HEK293 (cell line): ENCODE measurements at regions not wholly inside any gene's neighbourhood (a gene's known extent, or its start where the extent isn't known, plus 50 kb on each side); places are given as distances from the start of the nearest gene placed in this dataset.
"Not testable (repeated sequence)": the region's sequence is repeated elsewhere in the genome, so short reads cannot be mapped to it uniquely, and the experiment has no call there.

Experiments used
- CTCF ChIA-PET: fragments of 350-600 bp; formaldehyde crosslinking; extraction: SDS; loops from one replicate; lab custom pipeline; 2021; ENCODE audit warnings: antibody characterized with exemption; lab: Yijun Ruan, JAX
- POLR2A ChIA-PET: fragments of 300-600 bp; formaldehyde crosslinking; extraction: SDS; loops from one replicate; lab custom pipeline; 2020; ENCODE audit warnings: antibody characterized with exemption, inconsistent platforms; lab: Yijun Ruan, JAX
- H3K27ac ChIP-seq: fragments of 200-500 bp; sonication (Bioruptor generic); 2 replicates; pipeline ENCODE4 v1.5.1; 2014; ENCODE audit warnings: low read depth, low read length, control low read depth, inconsistent platforms; ENCODE audit errors: extremely low read depth
- H3K36me3 ChIP-seq, 2 experiments: fragments of 200-500 bp in 1 of 2; sonication (Bioruptor generic) in 1 of 2; 1 replicate in 1 of 2; 2 replicates in 1 of 2; pipeline ENCODE4 v1.5.1; 2014 to 2017; ENCODE audit warnings: inconsistent platforms in 2 of 2, low read length in 2 of 2; ENCODE audit not compliant: control insufficient read depth in 2 of 2, insufficient read depth in 1 of 2
- H3K4me1 ChIP-seq: fragments of 200-500 bp; sonication (Bioruptor generic); 2 replicates; pipeline ENCODE4 v1.5.1; 2014; ENCODE audit warnings: mild to moderate bottlenecking, low read length, inconsistent platforms; ENCODE audit not compliant: control insufficient read depth, insufficient read depth
- H3K4me3 ChIP-seq: 2 replicates; pipeline ENCODE4 v1.5.1; 2011; ENCODE audit warnings: low read depth, mild to moderate bottlenecking, control low read depth, low read length, moderate library complexity
- H3K9me3 ChIP-seq: fragments of 200-500 bp; sonication (Bioruptor generic); 2 replicates; pipeline ENCODE4 v1.5.1; 2014; ENCODE audit warnings: low read depth, low read length, inconsistent platforms; ENCODE audit not compliant: control insufficient read depth, insufficient read depth
- BCL6B ChIP-seq: fragments of 450-650 bp; formaldehyde crosslinking; IDR thresholded peaks from 2 replicates; pipeline ENCODE4 v1.5.1; 2017; ENCODE audit warnings: missing biosample characterization, missing genetic modification characterization
- GFI1B ChIP-seq: fragments of 450-650 bp; formaldehyde crosslinking; IDR thresholded peaks from 2 replicates; pipeline ENCODE4 v1.5.1; 2016; ENCODE audit warnings: missing biosample characterization, missing genetic modification characterization
- GLI4 ChIP-seq: fragments of 450-650 bp; formaldehyde crosslinking; IDR thresholded peaks from 2 replicates; pipeline ENCODE4 v1.5.1; 2016; ENCODE audit warnings: missing biosample characterization, missing genetic modification characterization
- IKZF3 ChIP-seq: fragments of 450-650 bp; IDR thresholded peaks from 2 replicates; pipeline ENCODE4 v1.5.0; 2018; ENCODE audit warnings: missing biosample characterization, mild to moderate bottlenecking, missing genetic modification characterization, moderate library complexity
- KLF7 ChIP-seq: fragments of 450-650 bp; formaldehyde crosslinking; IDR thresholded peaks from 2 replicates; pipeline ENCODE4 v1.5.1; 2016; ENCODE audit warnings: missing biosample characterization, missing genetic modification characterization, borderline replicate concordance
- PBX3 ChIP-seq: sonication (generic); formaldehyde crosslinking; IDR thresholded peaks from 2 replicates; pipeline ENCODE4 v1.8.1; 2022; ENCODE audit warnings: mild to moderate bottlenecking, moderate library complexity, missing genetic modification reagents
- ZBTB1 ChIP-seq: fragments of 450-650 bp; formaldehyde crosslinking; IDR thresholded peaks from 2 replicates; pipeline ENCODE4 v1.5.1; 2016; ENCODE audit warnings: missing biosample characterization, missing genetic modification characterization
- ZNF174 ChIP-seq: fragments of 450-650 bp; formaldehyde crosslinking; IDR thresholded peaks from 2 replicates; pipeline ENCODE4 v1.5.0; 2017; ENCODE audit warnings: missing biosample characterization, mild to moderate bottlenecking, missing genetic modification characterization
- ZNF266 ChIP-seq: fragments of 450-650 bp; formaldehyde crosslinking; IDR thresholded peaks from 2 replicates; pipeline ENCODE4 v1.5.1; 2016; ENCODE audit warnings: missing biosample characterization, missing genetic modification characterization, low read depth
- ZNF280D ChIP-seq: fragments of 450-650 bp; formaldehyde crosslinking; IDR thresholded peaks from 2 replicates; pipeline ENCODE4 v1.5.1; 2016; ENCODE audit warnings: missing biosample characterization, missing genetic modification characterization
- ZNF560 ChIP-seq: fragments of 450-650 bp; formaldehyde crosslinking; IDR thresholded peaks from 2 replicates; pipeline ENCODE4 v1.5.1; 2017; ENCODE audit warnings: missing biosample characterization, missing genetic modification characterization, borderline replicate concordance
- ZNF600 ChIP-seq: fragments of 450-650 bp; formaldehyde crosslinking; IDR thresholded peaks from 2 replicates; pipeline ENCODE4 v1.5.1; 2016; ENCODE audit warnings: missing biosample characterization, missing genetic modification characterization

GRCh38 chr5:34460496-34460895 is 195.6 kb upstream of the RAI14 start:
- Histone ChIP-seq H3K36me3 (no peaks in the 10 kb centered on the region), H3K4me3 (no peak overlapping the region), H3K4me1 (no peaks in the 10 kb centered on the region), H3K27ac (no peak overlapping the region), H3K9me3 (no peaks in the 10 kb centered on the region)
- CTCF ChIA-PET: interaction anchor here (1.4 kb wide), 1 partner anchor 14 kb away, joined by 4 read pairs; no protein-coding TSS in a partner anchor
- POLR2A ChIA-PET: no interaction called here
- no peak for TF ChIP-seq KLF7
- no peak for TF ChIP-seq ZNF280D (tag by site-specific recombination)
- TF ChIP-seq GLI4 (tag by site-specific recombination): no peak
- no peak for TF ChIP-seq ZBTB1 (tag by site-specific recombination)
- no peak for TF ChIP-seq PBX3
- no peak for TF ChIP-seq BCL6B
- no peak for TF ChIP-seq GFI1B (tag by site-specific recombination)
- no peak for TF ChIP-seq ZNF600 (tag by site-specific recombination)
- no peak for TF ChIP-seq ZNF174 (tag by site-specific recombination)

- H3K36me3 ChIP-seq: no peaks in the 10 kb centered on the region
- no peaks in the 10 kb centered on the region for H3K9me3 ChIP-seq
- no peak overlapping the region for H3K27ac ChIP-seq
- POLR2A ChIA-PET: no interaction called here
- CTCF ChIA-PET: interaction anchor here (0.6 to 3.1 kb wide), 3 partner anchors 11 to 1643 kb away, joined by 3 to 20 read pairs (median 3); no protein-coding TSS in a partner anchor
- no peak overlapping the region for H3K4me3 ChIP-seq
- no peak for TF ChIP-seq ZNF560
- TF ChIP-seq BCL6B: no peak
- TF ChIP-seq IKZF3 (tag by site-specific recombination): no peak
- TF ChIP-seq ZNF266 (tag by site-specific recombination): no peak
- no peaks in the 10 kb centered on the region for H3K4me1 ChIP-seq
Observed at GRCh38 chr5:34464829-34465228, 191.3 kb upstream of the RAI14 start.

- CTCF ChIA-PET: interaction anchor here (0.7 to 3.1 kb wide), 4 partner anchors 11 to 468 kb away, joined by 3 to 20 read pairs (median 4); no protein-coding TSS in a partner anchor
- H3K4me1 ChIP-seq, H3K9me3 ChIP-seq, H3K36me3 ChIP-seq, POLR2A ChIA-PET, H3K4me3 ChIP-seq, H3K27ac ChIP-seq: not testable (repeated sequence)
Observed at GRCh38 chr5:34465301-34465700, 190.8 kb upstream of the RAI14 start.

GRCh38 chr5:34466519-34467388 is 189.4 kb upstream of the RAI14 start:
- H3K4me3 ChIP-seq, H3K4me1 ChIP-seq, H3K36me3 ChIP-seq, H3K27ac ChIP-seq, H3K9me3 ChIP-seq: not testable (repeated sequence)
- POLR2A ChIA-PET: interaction anchor here (0.6 kb wide), 1 partner anchor 158 kb away, joined by 3 read pairs; no protein-coding TSS in a partner anchor
- CTCF ChIA-PET: interaction anchor here (0.7 to 3.1 kb wide), 5 partner anchors 13 to 1031 kb away, joined by 3 to 20 read pairs (median 3); no protein-coding TSS in a partner anchor
